ENCODE measurements at regions not wholly inside any gene's neighbourhood (a gene's known extent, or its start where the extent isn't known, plus 50 kb on each side); places are given as distances from the start of the nearest gene placed in this dataset.

DNA sequence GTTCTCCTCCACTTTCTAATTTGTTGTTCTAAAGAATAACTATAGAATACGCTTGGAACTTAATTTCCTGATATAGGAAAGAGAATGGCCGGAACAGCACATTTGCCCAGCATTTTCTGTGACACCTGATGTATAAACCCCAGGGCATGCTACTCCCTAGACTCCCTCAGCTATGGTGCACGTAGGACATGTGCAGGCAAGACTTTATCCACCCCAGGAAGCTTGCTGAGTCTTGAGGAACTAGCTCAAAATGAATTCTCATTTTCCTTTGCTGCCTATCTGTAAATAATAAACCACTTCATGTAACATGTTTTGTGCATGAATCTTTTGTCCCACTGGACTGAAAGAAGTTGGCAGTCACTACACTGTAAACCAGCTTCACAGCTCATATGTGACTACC is 535.8 kb upstream of the SLITRK1 start:
- Histone ChIP-seq H3K36me3 (ENCODE audit: control insufficient read depth, insufficient read depth, low read length) (no peaks in the 10 kb centered on the region), H2BK20ac (ENCODE audit: low read depth, low read length) (no peak overlapping the region), H3K4me1 (ENCODE audit: control insufficient read depth, insufficient read depth, low read length) (no peaks in the 10 kb centered on the region), H3K9me1 (ENCODE audit: insufficient read depth, low read length) (no peaks in the 10 kb centered on the region), H3K23ac (ENCODE audit: low read depth, low read length) (no peak overlapping the region), H2BK120ac (ENCODE audit: low read depth, low read length) (no peak overlapping the region), H3K18ac (ENCODE audit: low read depth, low read length) (no peak overlapping the region), H2AFZ (replicated peaks; ENCODE audit: low read length, poor library complexity) (no peak overlapping the region), H2AK9ac (replicated peaks; ENCODE audit: low read depth, low read length, poor library complexity) (no peak overlapping the region), H4K20me1 (ENCODE audit: insufficient read depth, low read length) (no peaks in the 10 kb centered on the region), H3K27me3 (ENCODE audit: control insufficient read depth, insufficient read depth, low read length) (no peaks in the 10 kb centered on the region), H4K8ac (ENCODE audit: low read depth in 2 of 2, low read length in 2 of 2) (no peak overlapping the region), H4K91ac (ENCODE audit: insufficient read depth, low read depth, low read length) (no peak overlapping the region), H3K4me2 (ENCODE audit: low read depth, low read length) (no peak overlapping the region), H3K9me3 (ENCODE audit: control insufficient read depth, insufficient read depth, low read length) (peaks cover 2% of the 10 kb centered on the region; the same call in 1 of the 2 replicates), H3K79me1 (ENCODE audit: low read depth in 1 of 2, low read length in 2 of 2) (no peaks in the 10 kb centered on the region), H3K56ac (ENCODE audit: extremely low read depth, insufficient read depth, low read length) (no peak overlapping the region), H3K9ac (ENCODE audit: low read depth, low read length) (no peak overlapping the region), H3K27ac (ENCODE audit: insufficient read depth, low read length) (no peak overlapping the region), H4K5ac (ENCODE audit: low read depth, low read length) (no peak overlapping the region), H2AK5ac (ENCODE audit: low read depth, low read length) (no peak overlapping the region), H3K14ac (replicated peaks; ENCODE audit: low read depth, low read length) (no peak overlapping the region), H3K4ac (ENCODE audit: low read depth, low read length) (no peak overlapping the region), H2BK5ac (ENCODE audit: low read depth, low read length, poor library complexity, severe bottlenecking) (no peak overlapping the region), H2BK15ac (ENCODE audit: low read depth, low read length) (no peak overlapping the region), H3K4me3 (ENCODE audit: insufficient read depth, low read depth, low read length) (no peak overlapping the region)
- dilution Hi-C loops (cut with HindIII; ENCODE audit: low sequenced_read_pairs, unreplicated experiment): no loop called here
- WGBS, 2 experiments (ENCODE audit: extremely low coverage in 2 of 2, insufficient read length in 1 of 2): no CpG with 5 or more reads among the region's 3 CpGs
- intact Hi-C loops (cut with micrococcal nuclease): no loop called here
- in situ Hi-C loops (cut with MboI; ENCODE audit: low sequenced_read_pairs): no loop called here
- POLR2A ChIA-PET (ENCODE audit: unreplicated experiment): no interaction called here
- TF ChIP-seq MXI1 (IDR thresholded peaks at IDR 0.05; ENCODE audit: borderline replicate concordance, low read depth, low read length): no peak
- no peak for TF ChIP-seq FOS (IDR thresholded peaks at IDR 0.05; ENCODE audit: low read depth, low read length)
- TF ChIP-seq CHD1 (IDR thresholded peaks at IDR 0.05; ENCODE audit: low read depth, low read length): no peak
- no peak for TF ChIP-seq MAZ (IDR thresholded peaks at IDR 0.05; ENCODE audit: borderline replicate concordance, low read depth, low read length)
- TF ChIP-seq SMC3 (IDR thresholded peaks at IDR 0.05; ENCODE audit: low read depth, low read length): no peak
- no peak for TF ChIP-seq BHLHE40 (IDR thresholded peaks at IDR 0.05; ENCODE audit: low read depth, low read length)
- no peak for TF ChIP-seq NFE2L2 (IDR thresholded peaks at IDR 0.05; ENCODE audit: low read depth, low read length)
- TF ChIP-seq RFX5 (IDR thresholded peaks at IDR 0.05; ENCODE audit: low read depth, low read length): no peak
- TF ChIP-seq RCOR1 (IDR thresholded peaks at IDR 0.05; ENCODE audit: insufficient replicate concordance, low read length): no peak
- TF ChIP-seq, protein P1, sequence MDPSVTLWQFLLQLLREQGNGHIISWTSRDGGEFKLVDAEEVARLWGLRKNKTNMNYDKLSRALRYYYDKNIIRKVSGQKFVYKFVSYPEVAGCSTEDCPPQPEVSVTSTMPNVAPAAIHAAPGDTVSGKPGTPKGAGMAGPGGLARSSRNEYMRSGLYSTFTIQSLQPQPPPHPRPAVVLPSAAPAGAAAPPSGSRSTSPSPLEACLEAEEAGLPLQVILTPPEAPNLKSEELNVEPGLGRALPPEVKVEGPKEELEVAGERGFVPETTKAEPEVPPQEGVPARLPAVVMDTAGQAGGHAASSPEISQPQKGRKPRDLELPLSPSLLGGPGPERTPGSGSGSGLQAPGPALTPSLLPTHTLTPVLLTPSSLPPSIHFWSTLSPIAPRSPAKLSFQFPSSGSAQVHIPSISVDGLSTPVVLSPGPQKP (IDR thresholded peaks at IDR 0.05; ENCODE audit: borderline replicate concordance, low read depth, low read length): no peak
- no peak for TF ChIP-seq RAD21 (IDR thresholded peaks at IDR 0.05; ENCODE audit: low read length)
- TF ChIP-seq, protein P2, sequence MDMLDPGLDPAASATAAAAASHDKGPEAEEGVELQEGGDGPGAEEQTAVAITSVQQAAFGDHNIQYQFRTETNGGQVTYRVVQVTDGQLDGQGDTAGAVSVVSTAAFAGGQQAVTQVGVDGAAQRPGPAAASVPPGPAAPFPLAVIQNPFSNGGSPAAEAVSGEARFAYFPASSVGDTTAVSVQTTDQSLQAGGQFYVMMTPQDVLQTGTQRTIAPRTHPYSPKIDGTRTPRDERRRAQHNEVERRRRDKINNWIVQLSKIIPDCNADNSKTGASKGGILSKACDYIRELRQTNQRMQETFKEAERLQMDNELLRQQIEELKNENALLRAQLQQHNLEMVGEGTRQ (IDR thresholded peaks at IDR 0.05; ENCODE audit: low read depth, low read length): no peak
- TF ChIP-seq CEBPB (IDR thresholded peaks at IDR 0.05; ENCODE audit: low read depth, low read length): no peak
- TF ChIP-seq MAFK (IDR thresholded peaks at IDR 0.05; ENCODE audit: low read depth, low read length): no peak
- ATAC-seq (ENCODE audit: low read depth) (no peak), DNase-seq (no peak)
- CTCF ChIA-PET: no interaction called here
- no TSS peak for BruUV-seq (replicated peaks)

Data from IMR-90 (cell line).